ENCODE measurements at regions not wholly inside any gene's neighbourhood (a gene's known extent, or its start where the extent isn't known, plus 50 kb on each side); places are given as distances from the start of the nearest gene placed in this dataset.
A peak's percentile ranks its signal among the peaks of the same experiment; 100 is the strongest.

GRCh38 chr10:118459642-118460193, 117.6 kb upstream of the FAM204A start:
- TF ChIP-seq CTCF (IDR thresholded peaks at IDR 0.05) (peak; percentile 56 to 86 (median 72)), POLR2A (IDR thresholded peaks at IDR 0.05) (no peak)

Measured in heart left ventricle (tissue), 13 donors.